Bronchial epithelial cell (primary cell): ENCODE measurements at regions not wholly inside any gene's neighbourhood (a gene's known extent, or its start where the extent isn't known, plus 50 kb on each side); places are given as distances from the start of the nearest gene placed in this dataset.

Experiments
- DNase-seq: peaks from one replicate; pipeline ENCODE4 v3.0.0-alpha.2; 2010; ENCODE audit warnings: low read depth
- FAIRE-seq: peaks from 2 replicates; lab custom pipeline; 2011; peaks lifted over from hg19 to GRCh38; lab: Jason Lieb, UNC
- H3K27me3 ChIP-seq: 2 replicates; pipeline ENCODE4 v1.5.1; 2011; ENCODE audit warnings: low read length; ENCODE audit not compliant: control insufficient read depth, insufficient read depth
- H3K36me3 ChIP-seq: 2 replicates; pipeline ENCODE4 v1.5.1; 2011; ENCODE audit warnings: low read length; ENCODE audit not compliant: control insufficient read depth, insufficient read depth
- H3K4me3 ChIP-seq: 2 replicates; pipeline ENCODE4 v1.5.1; 2011; ENCODE audit warnings: mild to moderate bottlenecking, low read depth, low read length, control low read depth
- TF ChIP-seq, protein P1 (sequence below): IDR thresholded peaks from 2 replicates; pipeline ENCODE4 v1.5.1; 2011; ENCODE audit warnings: mild to moderate bottlenecking, moderate library complexity, low read length, control low read depth, inconsistent platforms; ENCODE audit not compliant: insufficient read depth, severe bottlenecking

DNA sequence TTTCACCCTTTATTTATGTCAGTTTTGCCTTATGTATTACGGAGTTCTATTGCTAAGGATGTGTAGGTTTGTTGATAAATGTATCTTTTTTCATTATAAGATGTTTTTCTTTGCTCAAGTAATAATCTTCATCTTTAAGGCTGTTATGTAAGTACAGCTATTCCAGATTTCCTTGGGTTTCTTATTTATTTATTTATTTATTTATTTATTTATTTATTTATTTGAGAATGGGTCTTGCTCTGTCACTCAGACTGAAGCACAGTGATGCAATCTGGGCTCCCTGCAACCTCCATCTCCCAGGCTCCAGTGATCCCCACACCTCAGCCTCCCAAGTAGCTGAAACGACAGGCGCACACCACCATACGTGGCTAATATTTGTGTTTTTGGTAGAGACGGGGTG lies 617.0 kb downstream of the SLITRK1 start:
- FAIRE-seq (no peak), DNase-seq (no peak)
- Histone ChIP-seq H3K4me3 (no peak overlapping the region), H3K36me3 (no peaks in the 10 kb centered on the region), H3K27me3 (no peaks in the 10 kb centered on the region)
- TF ChIP-seq, protein P1, sequence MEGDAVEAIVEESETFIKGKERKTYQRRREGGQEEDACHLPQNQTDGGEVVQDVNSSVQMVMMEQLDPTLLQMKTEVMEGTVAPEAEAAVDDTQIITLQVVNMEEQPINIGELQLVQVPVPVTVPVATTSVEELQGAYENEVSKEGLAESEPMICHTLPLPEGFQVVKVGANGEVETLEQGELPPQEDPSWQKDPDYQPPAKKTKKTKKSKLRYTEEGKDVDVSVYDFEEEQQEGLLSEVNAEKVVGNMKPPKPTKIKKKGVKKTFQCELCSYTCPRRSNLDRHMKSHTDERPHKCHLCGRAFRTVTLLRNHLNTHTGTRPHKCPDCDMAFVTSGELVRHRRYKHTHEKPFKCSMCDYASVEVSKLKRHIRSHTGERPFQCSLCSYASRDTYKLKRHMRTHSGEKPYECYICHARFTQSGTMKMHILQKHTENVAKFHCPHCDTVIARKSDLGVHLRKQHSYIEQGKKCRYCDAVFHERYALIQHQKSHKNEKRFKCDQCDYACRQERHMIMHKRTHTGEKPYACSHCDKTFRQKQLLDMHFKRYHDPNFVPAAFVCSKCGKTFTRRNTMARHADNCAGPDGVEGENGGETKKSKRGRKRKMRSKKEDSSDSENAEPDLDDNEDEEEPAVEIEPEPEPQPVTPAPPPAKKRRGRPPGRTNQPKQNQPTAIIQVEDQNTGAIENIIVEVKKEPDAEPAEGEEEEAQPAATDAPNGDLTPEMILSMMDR = no peak

DNA sequence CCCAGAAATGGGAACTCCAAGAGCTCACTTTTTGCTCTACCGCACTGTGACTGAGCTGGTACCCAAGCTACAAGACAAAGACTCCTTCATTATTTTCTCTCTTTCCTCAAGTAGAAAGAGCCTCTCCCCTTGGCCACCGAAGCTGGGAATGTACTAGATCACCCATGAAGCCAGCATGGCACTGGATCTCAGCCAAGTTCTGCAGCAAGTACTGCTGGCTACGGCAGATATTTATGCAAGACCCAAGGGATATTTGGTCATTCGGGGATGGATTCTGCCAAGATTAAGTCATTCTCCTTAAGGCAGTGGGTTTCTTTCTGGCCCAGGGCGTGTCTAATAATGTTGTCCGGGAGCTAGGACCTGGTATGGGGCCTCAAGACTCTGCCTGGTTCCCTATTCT lies 633.5 kb downstream of the SLITRK1 start:
- DNase-seq = no peak
- FAIRE-seq = no peak
- H3K4me3 ChIP-seq = no peak overlapping the region
- H3K36me3 ChIP-seq = no peaks in the 10 kb centered on the region
- TF ChIP-seq, protein P1 = no peak
- no peaks in the 10 kb centered on the region for H3K27me3 ChIP-seq

DNA sequence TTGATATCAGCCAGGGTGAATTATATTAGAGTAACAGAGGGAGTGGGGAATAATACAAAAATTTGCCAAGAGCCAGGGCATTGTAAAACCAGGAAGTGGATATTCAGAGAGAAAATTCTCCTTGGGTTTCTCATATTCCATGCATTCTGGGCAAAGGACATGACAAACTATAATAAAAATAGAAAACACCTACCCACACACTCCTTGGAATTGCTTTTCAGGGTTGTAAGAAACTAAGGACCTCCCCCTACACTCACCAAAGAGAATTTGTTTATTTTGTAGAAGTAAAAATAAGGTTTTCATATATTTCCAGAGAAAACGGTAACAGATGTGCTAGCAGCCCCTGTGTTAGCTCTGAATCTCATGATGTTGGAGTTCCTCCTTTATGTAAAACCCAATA lies 649.6 kb downstream of the SLITRK1 start:
- H3K36me3 ChIP-seq = no peaks in the 10 kb centered on the region
- TF ChIP-seq, protein P1 = no peak
- no peaks in the 10 kb centered on the region for H3K27me3 ChIP-seq
- no peak overlapping the region for H3K4me3 ChIP-seq
- FAIRE-seq = no peak
- no peak for DNase-seq

DNA sequence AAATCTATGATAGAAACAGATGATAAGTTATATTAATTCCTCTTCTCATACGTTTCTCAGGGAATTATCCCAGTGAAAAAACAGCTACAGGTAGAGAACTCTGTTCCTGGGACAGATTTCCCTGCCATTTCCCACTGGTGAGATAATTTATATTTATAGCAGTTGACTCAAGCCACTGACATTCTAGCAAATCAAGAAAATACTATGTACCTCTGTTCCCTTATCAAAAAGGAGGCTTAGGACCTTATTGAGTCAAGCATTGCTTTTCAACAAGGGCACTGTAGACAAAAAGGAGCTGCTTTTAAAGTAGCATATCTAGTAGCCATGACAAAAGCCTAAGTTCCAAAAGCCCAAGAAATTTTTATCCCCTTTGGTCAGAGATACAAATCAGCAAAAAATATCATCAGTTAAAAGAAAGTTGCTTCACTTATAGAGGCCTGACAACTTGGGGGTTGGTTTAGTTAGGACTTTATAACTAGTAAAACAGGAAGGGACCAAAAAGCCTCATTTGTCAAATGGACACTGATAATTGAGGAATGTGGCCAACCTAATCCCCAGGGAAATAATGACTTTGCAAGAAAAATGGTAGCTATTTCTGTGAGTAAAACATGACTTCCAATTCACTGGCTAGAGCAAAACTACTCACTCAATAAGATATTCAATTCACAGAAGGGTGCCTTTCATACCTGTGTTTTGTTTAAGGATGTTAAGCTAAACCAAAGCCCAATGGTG lies 652.5 kb downstream of the SLITRK1 start:
- no peaks in the 10 kb centered on the region for H3K27me3 ChIP-seq
- DNase-seq = no peak
- FAIRE-seq = no peak
- H3K36me3 ChIP-seq = no peaks in the 10 kb centered on the region
- TF ChIP-seq, protein P1 = no peak
- H3K4me3 ChIP-seq = no peak overlapping the region

DNA sequence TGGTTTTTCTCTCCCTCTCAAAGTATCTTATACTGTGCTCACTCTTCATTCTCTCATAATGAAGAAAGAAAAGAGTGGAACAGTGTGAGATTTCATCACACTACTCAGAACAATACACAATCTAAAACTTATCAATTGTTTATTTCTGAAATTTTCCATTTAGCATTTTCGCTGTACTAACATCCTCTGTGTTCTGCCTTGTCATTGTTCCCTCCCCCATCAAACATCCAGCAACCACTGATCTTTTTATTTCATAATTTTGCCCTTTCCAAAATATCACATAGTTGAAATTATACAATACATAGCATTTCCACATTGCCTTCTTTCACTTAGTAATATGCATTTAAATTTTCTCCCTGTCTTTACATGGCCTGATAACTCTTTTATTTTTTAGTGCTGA lies 658.7 kb downstream of the SLITRK1 start:
- TF ChIP-seq, protein P1 = no peak
- no peak overlapping the region for H3K4me3 ChIP-seq
- FAIRE-seq (no peak), DNase-seq (no peak)
- H3K27me3 ChIP-seq = no peaks in the 10 kb centered on the region
- no peaks in the 10 kb centered on the region for H3K36me3 ChIP-seq

DNA sequence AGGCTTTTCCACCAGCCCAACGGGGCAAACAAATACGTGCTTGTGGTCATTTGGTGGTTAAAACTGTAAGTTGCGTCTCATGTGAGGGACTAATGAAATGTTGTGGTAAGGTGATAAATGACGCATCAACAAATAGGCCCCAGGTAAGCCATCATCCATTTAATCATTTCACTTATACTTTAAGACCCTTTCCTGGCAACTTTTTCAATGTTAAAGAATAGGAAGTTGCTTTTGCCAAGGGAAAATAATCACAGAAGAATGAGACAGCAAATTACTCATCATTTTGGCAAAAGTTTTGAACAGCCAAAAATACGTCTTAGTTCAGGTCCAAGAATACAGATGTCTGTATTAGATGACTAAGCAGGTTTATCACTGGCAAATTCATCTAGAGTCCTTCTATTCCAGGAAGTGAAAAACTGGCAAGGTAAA lies 660.4 kb downstream of the SLITRK1 start:
- FAIRE-seq = no peak
- no peak overlapping the region for H3K4me3 ChIP-seq
- TF ChIP-seq, protein P1 = no peak
- no peaks in the 10 kb centered on the region for H3K36me3 ChIP-seq
- H3K27me3 ChIP-seq = no peaks in the 10 kb centered on the region
- DNase-seq = peak; percentile 50
